Stimulated activated CD4-positive, alpha-beta T cell treated with anti-CD3 and anti-CD28 coated beads, Interleukin-1b, Interleukin-23, amount 100 ng/mL, for 24 hours (primary cell): ENCODE measurements at regions not wholly inside any gene's neighbourhood (a gene's known extent, or its start where the extent isn't known, plus 50 kb on each side); places are given as distances from the start of the nearest gene placed in this dataset.
"Not testable (repeated sequence)": the region's sequence is repeated elsewhere in the genome, so short reads cannot be mapped to it uniquely, and the experiment has no call there.

Experiments
- DNase-seq, 4 experiments: peaks; one replicate each; pipeline ENCODE4 v3.0.0-alpha.2; 2020; ENCODE audit warnings: low read depth in 4 of 4, low spot score in 1 of 4

GRCh38 chr4:107562316-107562715 is 157.7 kb downstream of the PAPSS1 start:
- DNase-seq: no peak

GRCh38 chr4:107561481-107561880 is 158.6 kb downstream of the PAPSS1 start:
- no peak for DNase-seq

- no peak for DNase-seq
Observed at GRCh38 chr4:107559653-107560052, 160.4 kb downstream of the PAPSS1 start.

- DNase-seq: no peak
Observed at GRCh38 chr4:107552306-107552705, 167.7 kb downstream of the PAPSS1 start.

GRCh38 chr4:107548211-107548905 is 171.7 kb downstream of the PAPSS1 start:
- no peak for DNase-seq

GRCh38 chr4:107546638-107547037 is 173.4 kb downstream of the PAPSS1 start:
- DNase-seq: no peak

- DNase-seq: no peak
Observed at GRCh38 chr4:107541511-107541910, 178.5 kb downstream of the PAPSS1 start.

- DNase-seq: no peak
Observed at GRCh38 chr4:107531927-107532326, 188.1 kb downstream of the PAPSS1 start.

- DNase-seq: no peak
Observed at GRCh38 chr4:107520368-107520767, 199.7 kb downstream of the PAPSS1 start.

GRCh38 chr4:107519053-107519452 is 201.0 kb downstream of the PAPSS1 start:
- DNase-seq: no peak

- DNase-seq: no peak
Observed at GRCh38 chr4:107518076-107518475, 202.0 kb downstream of the PAPSS1 start.

- no peak for DNase-seq
Observed at GRCh38 chr4:107512549-107512948, 207.5 kb downstream of the PAPSS1 start.

GRCh38 chr4:107509615-107510014 is 210.4 kb downstream of the PAPSS1 start:
- no peak for DNase-seq

GRCh38 chr4:107500551-107500950 is 219.5 kb downstream of the PAPSS1 start:
- DNase-seq: no peak

- DNase-seq: no peak
Observed at GRCh38 chr4:107497054-107497453, 223.0 kb downstream of the PAPSS1 start.

GRCh38 chr4:107492566-107492965 is 227.5 kb downstream of the PAPSS1 start:
- no peak for DNase-seq

- no peak for DNase-seq
Observed at GRCh38 chr4:107490116-107490515, 229.9 kb downstream of the PAPSS1 start.

- DNase-seq: not testable (repeated sequence)
Observed at GRCh38 chr4:107483621-107484020, 236.4 kb downstream of the PAPSS1 start.

- DNase-seq: no peak
Observed at GRCh38 chr4:107482546-107482945, 237.5 kb downstream of the PAPSS1 start.

- no peak for DNase-seq
Observed at GRCh38 chr4:107478327-107478980, 241.6 kb downstream of the PAPSS1 start.

GRCh38 chr4:107473126-107473525 is 246.9 kb downstream of the PAPSS1 start:
- no peak for DNase-seq

- DNase-seq: no peak
Observed at GRCh38 chr4:107472265-107472948, 247.6 kb downstream of the PAPSS1 start.
